Mammary epithelial cell (primary cell): ENCODE measurements at regions not wholly inside any gene's neighbourhood (a gene's known extent, or its start where the extent isn't known, plus 50 kb on each side); places are given as distances from the start of the nearest gene placed in this dataset.

ENCODE experiments used
- EZH2 ChIP-seq: IDR thresholded peaks from 2 replicates; pipeline ENCODE4 v1.6.1; 2012; ENCODE audit warnings: low read length, inconsistent platforms, borderline replicate concordance
- TF ChIP-seq, protein P1 (sequence below), 2 donors: IDR thresholded peaks in 1 of 2; conservative IDR thresholded peaks in 1 of 2; 2 replicates each; pipeline ENCODE4 v1.5.1; 2011 to 2012; ENCODE audit warnings: inconsistent platforms in 2 of 2, low read length in 2 of 2, mild to moderate bottlenecking in 2 of 2, control low read depth in 1 of 2, low read depth in 1 of 2; ENCODE audit not compliant: insufficient read depth in 1 of 2; ENCODE audit errors: extremely low read depth in 1 of 2

DNA sequence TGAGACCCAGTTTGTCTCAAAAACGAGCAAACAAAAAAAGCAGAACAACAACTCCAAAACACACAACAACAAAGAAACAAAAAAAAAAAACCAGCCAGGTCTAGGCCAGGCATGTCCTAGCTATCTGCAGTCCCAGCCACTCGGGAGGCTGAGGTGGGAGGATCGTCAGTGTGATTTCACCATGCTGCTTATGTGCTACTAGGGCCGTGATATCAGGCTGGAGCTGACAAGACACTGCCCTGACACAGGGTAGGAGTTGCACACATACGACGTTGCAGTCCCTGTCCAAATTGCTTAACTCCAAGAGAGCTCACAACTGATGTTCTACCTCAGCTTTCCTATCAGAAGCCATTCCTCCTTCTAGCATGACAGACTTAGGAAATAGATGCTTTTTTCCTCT is 204.9 kb downstream of the AASDH start:
- TF ChIP-seq, protein P1, sequence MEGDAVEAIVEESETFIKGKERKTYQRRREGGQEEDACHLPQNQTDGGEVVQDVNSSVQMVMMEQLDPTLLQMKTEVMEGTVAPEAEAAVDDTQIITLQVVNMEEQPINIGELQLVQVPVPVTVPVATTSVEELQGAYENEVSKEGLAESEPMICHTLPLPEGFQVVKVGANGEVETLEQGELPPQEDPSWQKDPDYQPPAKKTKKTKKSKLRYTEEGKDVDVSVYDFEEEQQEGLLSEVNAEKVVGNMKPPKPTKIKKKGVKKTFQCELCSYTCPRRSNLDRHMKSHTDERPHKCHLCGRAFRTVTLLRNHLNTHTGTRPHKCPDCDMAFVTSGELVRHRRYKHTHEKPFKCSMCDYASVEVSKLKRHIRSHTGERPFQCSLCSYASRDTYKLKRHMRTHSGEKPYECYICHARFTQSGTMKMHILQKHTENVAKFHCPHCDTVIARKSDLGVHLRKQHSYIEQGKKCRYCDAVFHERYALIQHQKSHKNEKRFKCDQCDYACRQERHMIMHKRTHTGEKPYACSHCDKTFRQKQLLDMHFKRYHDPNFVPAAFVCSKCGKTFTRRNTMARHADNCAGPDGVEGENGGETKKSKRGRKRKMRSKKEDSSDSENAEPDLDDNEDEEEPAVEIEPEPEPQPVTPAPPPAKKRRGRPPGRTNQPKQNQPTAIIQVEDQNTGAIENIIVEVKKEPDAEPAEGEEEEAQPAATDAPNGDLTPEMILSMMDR (conservative IDR thresholded peaks at IDR 0.05 in 1 of 2, IDR thresholded peaks at IDR 0.05 in 1 of 2; ENCODE audit: extremely low read depth in 1 of 2, insufficient read depth in 1 of 2, low read depth in 1 of 2, low read length in 2 of 2), result no peak
- no peak for TF ChIP-seq EZH2
